GM23338 (cell line): ENCODE measurements at regions not wholly inside any gene's neighbourhood (a gene's known extent, or its start where the extent isn't known, plus 50 kb on each side); places are given as distances from the start of the nearest gene placed in this dataset.

Source experiments
- ATAC-seq: fragments of 200-7000 bp; cut with Tn5 transposase; 3 replicates; pipeline ENCODE4 v1.9.1; 2020
- DNase-seq: peaks from one replicate; pipeline ENCODE4 v3.0.0-alpha.2; 2015; ENCODE audit warnings: low spot score
- H2AFZ ChIP-seq: fragments of 200-600 bp; sonication (generic); 2 replicates; pipeline ENCODE4 v1.8.0; 2016; ENCODE audit warnings: antibody characterized with exemption, mild to moderate bottlenecking, moderate library complexity
- H3F3A ChIP-seq: fragments of 200-600 bp; sonication (generic); replicated peaks from 2 replicates; pipeline ENCODE4 v1.8.0; 2017; ENCODE audit warnings: antibody characterized with exemption, mixed run types, low read depth
- H3K27ac ChIP-seq: fragments of 200-600 bp; sonication (generic); 2 replicates; pipeline ENCODE4 v1.6.1; 2016; ENCODE audit warnings: low read depth
- H3K27me3 ChIP-seq: fragments of 200-600 bp; sonication (generic); 2 replicates; pipeline ENCODE4 v1.8.0; 2016; ENCODE audit warnings: mild to moderate bottlenecking, mixed run types, moderate library complexity; ENCODE audit not compliant: insufficient read depth
- H3K36me3 ChIP-seq: fragments of 200-600 bp; sonication (generic); 2 replicates; pipeline ENCODE4 v1.8.0; 2016; ENCODE audit warnings: mild to moderate bottlenecking; ENCODE audit not compliant: insufficient read depth
- H3K4me1 ChIP-seq: fragments of 200-600 bp; sonication (generic); 2 replicates; pipeline ENCODE4 v1.8.0; 2016; ENCODE audit warnings: mild to moderate bottlenecking, moderate library complexity; ENCODE audit not compliant: insufficient read depth
- H3K4me2 ChIP-seq: fragments of 200-600 bp; sonication (generic); 2 replicates; pipeline ENCODE4 v1.7.1; 2017; ENCODE audit warnings: mixed run types
- H3K4me3 ChIP-seq: fragments of 200-600 bp; sonication (generic); 2 replicates; pipeline ENCODE4 v1.6.1; 2016; ENCODE audit warnings: mixed run types
- H3K79me2 ChIP-seq: fragments of 200-600 bp; sonication (generic); replicated peaks from 2 replicates; pipeline ENCODE4 v1.8.0; 2017; ENCODE audit warnings: mild to moderate bottlenecking; ENCODE audit not compliant: insufficient read depth
- H3K9me2 ChIP-seq: fragments of 200-600 bp; sonication (generic); 2 replicates; pipeline ENCODE4 v1.8.0; 2017; ENCODE audit not compliant: insufficient read depth
- H4K20me1 ChIP-seq: fragments of 200-600 bp; sonication (generic); replicated peaks from 2 replicates; pipeline ENCODE4 v1.8.0; 2017; ENCODE audit warnings: mild to moderate bottlenecking; ENCODE audit not compliant: insufficient read depth
- H3K27ac Mint-ChIP-seq: 2 replicates; pipeline ENCODE4 v1.8.0; 2020; ENCODE audit warnings: inconsistent platforms, mild to moderate bottlenecking, moderate library complexity, mixed read lengths
- H3K27me3 Mint-ChIP-seq: 3 replicates; pipeline ENCODE4 v1.8.0; 2022; ENCODE audit warnings: low read depth, mild to moderate bottlenecking, moderate library complexity, mixed read lengths, inconsistent platforms; ENCODE audit not compliant: insufficient read depth, poor library complexity
- H3K36me3 Mint-ChIP-seq: 3 replicates; pipeline ENCODE4 v1.8.0; 2021; ENCODE audit warnings: low read depth, mild to moderate bottlenecking, inconsistent platforms, moderate library complexity, mixed read lengths
- H3K4me1 Mint-ChIP-seq: 3 replicates; pipeline ENCODE4 v1.8.0; 2020; ENCODE audit warnings: mild to moderate bottlenecking, inconsistent platforms, mixed read lengths
- H3K4me3 Mint-ChIP-seq: 3 replicates; pipeline ENCODE4 v1.8.0; 2021; ENCODE audit warnings: moderate library complexity, mild to moderate bottlenecking, inconsistent platforms, mixed read lengths
- H3K9me3 Mint-ChIP-seq: 3 replicates; pipeline ENCODE4 v1.8.0; 2020; ENCODE audit warnings: moderate library complexity, mild to moderate bottlenecking, inconsistent platforms, mixed read lengths
- CREB1 ChIP-seq: fragments of 250-450 bp; sonication (Bioruptor Pico); IDR thresholded peaks from 2 replicates; pipeline ENCODE4 v1.5.0; 2020; ENCODE audit warnings: low read depth, mild to moderate bottlenecking, moderate library complexity
- CTCF ChIP-seq, 2 experiments: fragments of 200-600 bp in 1 of 2; sonication (generic) in 1 of 2; conservative IDR thresholded peaks; 2 replicates each; pipeline versions ENCODE4 v1.5.1 to v1.6.1; 2016 to 2017; ENCODE audit warnings: antibody characterized with exemption in 2 of 2, low read depth in 2 of 2, mild to moderate bottlenecking in 2 of 2, moderate library complexity in 1 of 2
- JUNB ChIP-seq: IDR thresholded peaks from one replicate; pipeline ENCODE4 v1.6.1; 2016; ENCODE audit warnings: antibody characterized with exemption; ENCODE audit not compliant: unreplicated experiment
- POLR2AphosphoS5 ChIP-seq: IDR thresholded peaks from 2 replicates; pipeline ENCODE4 v1.6.1; 2016; ENCODE audit warnings: antibody characterized with exemption, low read depth
- REST ChIP-seq: IDR thresholded peaks from one replicate; pipeline ENCODE4 v1.6.1; 2018; ENCODE audit warnings: antibody characterized with exemption; ENCODE audit not compliant: unreplicated experiment
- STAT1 ChIP-seq: IDR thresholded peaks from one replicate; pipeline ENCODE4 v1.6.1; 2016; ENCODE audit warnings: antibody characterized with exemption; ENCODE audit not compliant: unreplicated experiment
- ZNF114 ChIP-seq: fragments of 250-450 bp; sonication (Bioruptor Pico); IDR thresholded peaks from 2 replicates; pipeline ENCODE4 v1.5.0; 2020; ENCODE audit warnings: mild to moderate bottlenecking, moderate library complexity
- TF ChIP-seq, protein P1 (sequence below): fragments of 250-450 bp; sonication (Bioruptor Pico); IDR thresholded peaks from 2 replicates; pipeline ENCODE4 v1.5.0; 2020; ENCODE audit warnings: mild to moderate bottlenecking, moderate library complexity

GRCh38 chr11:107176148-107177105 is 158.2 kb upstream of the GUCY1A2 start (continued):
- no peak for TF ChIP-seq REST

DNA sequence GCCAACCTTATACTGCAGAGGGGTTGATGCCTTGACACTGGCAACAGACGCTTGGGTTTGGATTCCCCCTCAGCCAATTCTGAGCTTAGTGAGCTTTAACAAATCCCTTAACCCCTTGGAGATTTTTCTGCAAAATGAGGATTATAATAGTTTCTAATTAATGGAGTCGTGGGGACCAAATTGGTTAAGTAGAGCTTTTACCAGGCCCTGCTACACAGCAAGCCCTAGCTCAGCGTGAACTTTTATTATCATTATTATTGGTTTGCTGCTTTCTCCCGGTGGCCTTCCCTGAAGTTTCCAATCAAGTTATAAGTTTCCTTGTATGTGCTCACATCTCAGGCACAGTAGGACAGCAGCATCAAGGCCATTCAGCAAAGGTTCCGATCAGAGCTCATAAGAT is 156.6 kb upstream of the GUCY1A2 start:
- DNase-seq (no peak), ATAC-seq (no peak)
- H4K20me1 ChIP-seq, result no peaks in the 10 kb centered on the region
- H3K79me2 ChIP-seq, result no peaks in the 10 kb centered on the region
- H3K27me3 ChIP-seq, result no peaks in the 10 kb centered on the region
- no peaks in the 10 kb centered on the region for H3K9me2 ChIP-seq
- peaks cover 10% of the 10 kb centered on the region; the same call in 1 of the 2 replicates for H3K4me1 ChIP-seq
- H3K27ac Mint-ChIP-seq, result no peak overlapping the region
- no peaks in the 10 kb centered on the region for H3K36me3 ChIP-seq
- no peaks in the 10 kb centered on the region for H3F3A ChIP-seq
- peaks cover 12% of the 10 kb centered on the region; the same call in 2 of the 3 replicates for H3K4me1 Mint-ChIP-seq
- H3K9me3 Mint-ChIP-seq, result no peaks in the 10 kb centered on the region; the same call in 2 of the 3 replicates
- H3K36me3 Mint-ChIP-seq, result no peaks in the 10 kb centered on the region
- no peak overlapping the region for H3K27ac ChIP-seq
- no peak overlapping the region for H3K4me3 Mint-ChIP-seq
- H2AFZ ChIP-seq, result no peak overlapping the region
- no peak overlapping the region for H3K4me3 ChIP-seq
- H3K4me2 ChIP-seq, result no peak overlapping the region
- H3K27me3 Mint-ChIP-seq, result peaks cover 5% of the 10 kb centered on the region
- TF ChIP-seq, protein P1, sequence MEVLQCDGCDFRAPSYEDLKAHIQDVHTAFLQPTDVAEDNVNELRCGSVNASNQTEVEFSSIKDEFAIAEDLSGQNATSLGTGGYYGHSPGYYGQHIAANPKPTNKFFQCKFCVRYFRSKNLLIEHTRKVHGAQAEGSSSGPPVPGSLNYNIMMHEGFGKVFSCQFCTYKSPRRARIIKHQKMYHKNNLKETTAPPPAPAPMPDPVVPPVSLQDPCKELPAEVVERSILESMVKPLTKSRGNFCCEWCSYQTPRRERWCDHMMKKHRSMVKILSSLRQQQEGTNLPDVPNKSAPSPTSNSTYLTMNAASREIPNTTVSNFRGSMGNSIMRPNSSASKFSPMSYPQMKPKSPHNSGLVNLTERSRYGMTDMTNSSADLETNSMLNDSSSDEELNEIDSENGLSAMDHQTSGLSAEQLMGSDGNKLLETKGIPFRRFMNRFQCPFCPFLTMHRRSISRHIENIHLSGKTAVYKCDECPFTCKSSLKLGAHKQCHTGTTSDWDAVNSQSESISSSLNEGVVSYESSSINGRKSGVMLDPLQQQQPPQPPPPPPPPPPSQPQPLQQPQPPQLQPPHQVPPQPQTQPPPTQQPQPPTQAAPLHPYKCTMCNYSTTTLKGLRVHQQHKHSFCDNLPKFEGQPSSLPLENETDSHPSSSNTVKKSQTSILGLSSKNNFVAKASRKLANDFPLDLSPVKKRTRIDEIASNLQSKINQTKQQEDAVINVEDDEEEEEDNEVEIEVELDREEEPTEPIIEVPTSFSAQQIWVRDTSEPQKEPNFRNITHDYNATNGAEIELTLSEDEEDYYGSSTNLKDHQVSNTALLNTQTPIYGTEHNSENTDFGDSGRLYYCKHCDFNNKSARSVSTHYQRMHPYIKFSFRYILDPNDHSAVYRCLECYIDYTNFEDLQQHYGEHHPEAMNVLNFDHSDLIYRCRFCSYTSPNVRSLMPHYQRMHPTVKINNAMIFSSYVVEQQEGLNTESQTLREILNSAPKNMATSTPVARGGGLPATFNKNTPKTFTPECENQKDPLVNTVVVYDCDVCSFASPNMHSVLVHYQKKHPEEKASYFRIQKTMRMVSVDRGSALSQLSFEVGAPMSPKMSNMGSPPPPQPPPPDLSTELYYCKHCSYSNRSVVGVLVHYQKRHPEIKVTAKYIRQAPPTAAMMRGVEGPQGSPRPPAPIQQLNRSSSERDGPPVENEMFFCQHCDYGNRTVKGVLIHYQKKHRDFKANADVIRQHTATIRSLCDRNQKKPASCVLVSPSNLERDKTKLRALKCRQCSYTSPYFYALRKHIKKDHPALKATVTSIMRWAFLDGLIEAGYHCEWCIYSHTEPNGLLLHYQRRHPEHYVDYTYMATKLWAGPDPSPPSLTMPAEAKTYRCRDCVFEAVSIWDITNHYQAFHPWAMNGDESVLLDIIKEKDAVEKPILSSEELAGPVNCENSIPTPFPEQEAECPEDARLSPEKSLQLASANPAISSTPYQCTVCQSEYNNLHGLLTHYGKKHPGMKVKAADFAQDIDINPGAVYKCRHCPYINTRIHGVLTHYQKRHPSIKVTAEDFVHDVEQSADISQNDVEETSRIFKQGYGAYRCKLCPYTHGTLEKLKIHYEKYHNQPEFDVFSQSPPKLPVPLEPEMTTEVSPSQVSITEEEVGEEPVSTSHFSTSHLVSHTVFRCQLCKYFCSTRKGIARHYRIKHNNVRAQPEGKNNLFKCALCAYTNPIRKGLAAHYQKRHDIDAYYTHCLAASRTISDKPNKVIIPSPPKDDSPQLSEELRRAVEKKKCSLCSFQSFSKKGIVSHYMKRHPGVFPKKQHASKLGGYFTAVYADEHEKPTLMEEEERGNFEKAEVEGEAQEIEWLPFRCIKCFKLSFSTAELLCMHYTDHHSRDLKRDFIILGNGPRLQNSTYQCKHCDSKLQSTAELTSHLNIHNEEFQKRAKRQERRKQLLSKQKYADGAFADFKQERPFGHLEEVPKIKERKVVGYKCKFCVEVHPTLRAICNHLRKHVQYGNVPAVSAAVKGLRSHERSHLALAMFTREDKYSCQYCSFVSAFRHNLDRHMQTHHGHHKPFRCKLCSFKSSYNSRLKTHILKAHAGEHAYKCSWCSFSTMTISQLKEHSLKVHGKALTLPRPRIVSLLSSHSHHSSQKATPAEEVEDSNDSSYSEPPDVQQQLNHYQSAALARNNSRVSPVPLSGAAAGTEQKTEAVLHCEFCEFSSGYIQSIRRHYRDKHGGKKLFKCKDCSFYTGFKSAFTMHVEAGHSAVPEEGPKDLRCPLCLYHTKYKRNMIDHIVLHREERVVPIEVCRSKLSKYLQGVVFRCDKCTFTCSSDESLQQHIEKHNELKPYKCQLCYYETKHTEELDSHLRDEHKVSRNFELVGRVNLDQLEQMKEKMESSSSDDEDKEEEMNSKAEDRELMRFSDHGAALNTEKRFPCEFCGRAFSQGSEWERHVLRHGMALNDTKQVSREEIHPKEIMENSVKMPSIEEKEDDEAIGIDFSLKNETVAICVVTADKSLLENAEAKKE, result no peak
- TF ChIP-seq REST, result no peak
- no peak for TF ChIP-seq CTCF (conservative IDR thresholded peaks at IDR 0.05; ENCODE audit: low read depth in 2 of 2)
- no peak for TF ChIP-seq STAT1
- TF ChIP-seq POLR2AphosphoS5, result no peak
- TF ChIP-seq CREB1 (CRISPR knock-in tag), result no peak
- no peak for TF ChIP-seq JUNB
- TF ChIP-seq ZNF114 (CRISPR knock-in tag), result no peak
